HL-60 (cell line): ENCODE measurements at regions not wholly inside any gene's neighbourhood (a gene's known extent, or its start where the extent isn't known, plus 50 kb on each side); places are given as distances from the start of the nearest gene placed in this dataset.

Experiments
- GABPA ChIP-seq: IDR thresholded peaks from 2 replicates; pipeline ENCODE4 v1.6.1; 2012; ENCODE audit warnings: low read depth
- POLR2AphosphoS5 ChIP-seq: IDR thresholded peaks from 2 replicates; pipeline ENCODE4 v1.6.1; 2012; ENCODE audit warnings: low read depth
- SPI1 ChIP-seq: IDR thresholded peaks from 2 replicates; pipeline ENCODE4 v1.6.1; 2012; ENCODE audit warnings: low read depth, mild to moderate bottlenecking, borderline replicate concordance
- TF ChIP-seq, protein P1 (sequence below): IDR thresholded peaks from one replicate; pipeline ENCODE4 v1.5.1; 2011; ENCODE audit warnings: low read length, control low read depth, inconsistent platforms; ENCODE audit not compliant: insufficient read depth
- TF ChIP-seq, protein P2 (sequence below): IDR thresholded peaks from 2 replicates; pipeline ENCODE4 v1.6.1; 2012; ENCODE audit warnings: low read depth; ENCODE audit not compliant: insufficient replicate concordance

DNA sequence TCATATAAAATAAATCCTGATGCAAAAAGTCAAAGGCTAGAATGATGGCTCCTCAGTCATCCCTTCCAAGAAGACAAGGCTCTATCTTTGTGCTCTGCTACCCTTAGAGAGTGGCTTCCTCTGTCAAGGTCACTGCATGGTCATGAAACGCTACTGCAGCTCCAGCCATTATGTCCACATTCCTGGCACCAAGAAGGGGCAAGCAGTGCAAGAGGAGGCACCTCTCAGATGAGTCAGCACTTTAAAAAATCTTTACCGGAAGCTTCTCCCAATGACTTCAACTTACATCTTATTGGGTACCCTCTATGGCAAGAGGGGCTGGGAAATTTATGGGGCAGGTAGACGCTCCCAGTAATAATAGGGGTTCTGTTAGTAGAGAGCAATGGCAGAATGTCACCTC, 129.5 kb upstream of the CPEB4 start:
- TF ChIP-seq, protein P1, sequence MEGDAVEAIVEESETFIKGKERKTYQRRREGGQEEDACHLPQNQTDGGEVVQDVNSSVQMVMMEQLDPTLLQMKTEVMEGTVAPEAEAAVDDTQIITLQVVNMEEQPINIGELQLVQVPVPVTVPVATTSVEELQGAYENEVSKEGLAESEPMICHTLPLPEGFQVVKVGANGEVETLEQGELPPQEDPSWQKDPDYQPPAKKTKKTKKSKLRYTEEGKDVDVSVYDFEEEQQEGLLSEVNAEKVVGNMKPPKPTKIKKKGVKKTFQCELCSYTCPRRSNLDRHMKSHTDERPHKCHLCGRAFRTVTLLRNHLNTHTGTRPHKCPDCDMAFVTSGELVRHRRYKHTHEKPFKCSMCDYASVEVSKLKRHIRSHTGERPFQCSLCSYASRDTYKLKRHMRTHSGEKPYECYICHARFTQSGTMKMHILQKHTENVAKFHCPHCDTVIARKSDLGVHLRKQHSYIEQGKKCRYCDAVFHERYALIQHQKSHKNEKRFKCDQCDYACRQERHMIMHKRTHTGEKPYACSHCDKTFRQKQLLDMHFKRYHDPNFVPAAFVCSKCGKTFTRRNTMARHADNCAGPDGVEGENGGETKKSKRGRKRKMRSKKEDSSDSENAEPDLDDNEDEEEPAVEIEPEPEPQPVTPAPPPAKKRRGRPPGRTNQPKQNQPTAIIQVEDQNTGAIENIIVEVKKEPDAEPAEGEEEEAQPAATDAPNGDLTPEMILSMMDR = no peak
- TF ChIP-seq, protein P2, sequence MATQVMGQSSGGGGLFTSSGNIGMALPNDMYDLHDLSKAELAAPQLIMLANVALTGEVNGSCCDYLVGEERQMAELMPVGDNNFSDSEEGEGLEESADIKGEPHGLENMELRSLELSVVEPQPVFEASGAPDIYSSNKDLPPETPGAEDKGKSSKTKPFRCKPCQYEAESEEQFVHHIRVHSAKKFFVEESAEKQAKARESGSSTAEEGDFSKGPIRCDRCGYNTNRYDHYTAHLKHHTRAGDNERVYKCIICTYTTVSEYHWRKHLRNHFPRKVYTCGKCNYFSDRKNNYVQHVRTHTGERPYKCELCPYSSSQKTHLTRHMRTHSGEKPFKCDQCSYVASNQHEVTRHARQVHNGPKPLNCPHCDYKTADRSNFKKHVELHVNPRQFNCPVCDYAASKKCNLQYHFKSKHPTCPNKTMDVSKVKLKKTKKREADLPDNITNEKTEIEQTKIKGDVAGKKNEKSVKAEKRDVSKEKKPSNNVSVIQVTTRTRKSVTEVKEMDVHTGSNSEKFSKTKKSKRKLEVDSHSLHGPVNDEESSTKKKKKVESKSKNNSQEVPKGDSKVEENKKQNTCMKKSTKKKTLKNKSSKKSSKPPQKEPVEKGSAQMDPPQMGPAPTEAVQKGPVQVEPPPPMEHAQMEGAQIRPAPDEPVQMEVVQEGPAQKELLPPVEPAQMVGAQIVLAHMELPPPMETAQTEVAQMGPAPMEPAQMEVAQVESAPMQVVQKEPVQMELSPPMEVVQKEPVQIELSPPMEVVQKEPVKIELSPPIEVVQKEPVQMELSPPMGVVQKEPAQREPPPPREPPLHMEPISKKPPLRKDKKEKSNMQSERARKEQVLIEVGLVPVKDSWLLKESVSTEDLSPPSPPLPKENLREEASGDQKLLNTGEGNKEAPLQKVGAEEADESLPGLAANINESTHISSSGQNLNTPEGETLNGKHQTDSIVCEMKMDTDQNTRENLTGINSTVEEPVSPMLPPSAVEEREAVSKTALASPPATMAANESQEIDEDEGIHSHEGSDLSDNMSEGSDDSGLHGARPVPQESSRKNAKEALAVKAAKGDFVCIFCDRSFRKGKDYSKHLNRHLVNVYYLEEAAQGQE = no peak
- TF ChIP-seq POLR2AphosphoS5 = no peak
- TF ChIP-seq SPI1 = no peak
- TF ChIP-seq GABPA = no peak
